ENCODE measurements at regions not wholly inside any gene's neighbourhood (a gene's known extent, or its start where the extent isn't known, plus 50 kb on each side); places are given as distances from the start of the nearest gene placed in this dataset.

- no peak for TF ChIP-seq POLR2A (IDR thresholded peaks at IDR 0.05; ENCODE audit: low read depth, low read length)
- FAIRE-seq, result no peak
- DNase-seq (ENCODE audit: insufficient read length, low spot score), result no peak
These were observed 72.4 kb upstream of the KDM5D start for GRCh38 chrY:19816920-19817319.

- no peak for FAIRE-seq
- TF ChIP-seq POLR2A (IDR thresholded peaks at IDR 0.05; ENCODE audit: low read depth, low read length), result no peak
- DNase-seq (ENCODE audit: insufficient read length, low spot score), result no peak
These were observed 71.7 kb upstream of the KDM5D start for GRCh38 chrY:19816053-19816823.

All from H54 (cell line).